HG03442 (cell line): ENCODE measurements at regions not wholly inside any gene's neighbourhood (a gene's known extent, or its start where the extent isn't known, plus 50 kb on each side); places are given as distances from the start of the nearest gene placed in this dataset.
"Not testable (repeated sequence)": the region's sequence is repeated elsewhere in the genome, so short reads cannot be mapped to it uniquely, and the experiment has no call there.

ENCODE experiments used
- ATAC-seq: cut with Tn5 transposase; IDR thresholded peaks from one replicate; pipeline ENCODE4 v1.9.1; 2021; ENCODE audit warnings: mild to moderate bottlenecking, moderate library complexity; ENCODE audit not compliant: unreplicated experiment

DNA sequence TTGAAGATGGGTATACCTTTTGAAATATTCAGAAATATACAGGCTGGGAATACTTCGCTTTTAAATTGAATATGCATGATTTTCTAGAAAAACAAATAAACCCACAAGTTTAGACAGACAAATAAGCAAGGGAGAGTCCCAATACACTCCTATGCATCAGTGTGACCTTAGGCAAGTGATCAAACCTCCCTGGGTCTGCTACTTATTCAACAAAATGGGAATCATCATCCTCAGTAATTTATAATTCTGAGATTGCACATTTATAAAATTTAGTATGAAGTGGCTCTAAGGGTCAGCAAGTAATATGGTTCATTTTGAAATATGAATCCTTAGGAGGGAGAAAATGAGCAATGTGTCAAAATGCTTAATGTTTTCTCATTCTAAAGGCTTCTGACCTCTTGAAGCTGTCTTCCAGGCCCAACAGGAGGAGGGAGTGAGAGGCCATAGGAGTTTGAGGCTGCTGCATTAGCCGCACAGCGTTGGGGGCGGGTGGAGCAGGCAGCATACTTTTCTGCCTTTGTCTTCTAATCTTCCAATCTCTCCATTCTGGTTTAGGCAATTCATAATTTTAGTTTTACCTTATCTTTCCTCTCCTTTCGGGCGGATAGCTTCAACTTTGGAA lies 155.1 kb downstream of the TRIB2 start:
- no peak for ATAC-seq

DNA sequence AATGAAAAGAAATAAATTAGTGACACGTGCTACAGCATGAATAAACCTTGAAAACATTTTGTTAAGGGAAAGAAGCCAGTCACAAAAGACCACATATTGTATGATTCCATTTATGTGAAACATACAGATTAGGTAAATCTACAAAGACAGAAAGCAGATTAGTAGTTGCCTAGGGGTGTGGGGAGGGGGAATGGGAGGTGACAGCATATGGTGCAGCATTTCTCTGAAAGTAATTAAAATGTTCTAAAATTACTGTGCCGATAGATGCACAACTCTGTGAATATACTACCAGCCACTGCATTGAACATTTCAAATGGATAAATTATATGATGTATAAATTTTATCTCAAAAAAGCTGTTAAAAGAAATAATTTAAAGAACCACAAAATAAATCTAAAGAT lies 161.0 kb downstream of the TRIB2 start:
- no peak for ATAC-seq

DNA sequence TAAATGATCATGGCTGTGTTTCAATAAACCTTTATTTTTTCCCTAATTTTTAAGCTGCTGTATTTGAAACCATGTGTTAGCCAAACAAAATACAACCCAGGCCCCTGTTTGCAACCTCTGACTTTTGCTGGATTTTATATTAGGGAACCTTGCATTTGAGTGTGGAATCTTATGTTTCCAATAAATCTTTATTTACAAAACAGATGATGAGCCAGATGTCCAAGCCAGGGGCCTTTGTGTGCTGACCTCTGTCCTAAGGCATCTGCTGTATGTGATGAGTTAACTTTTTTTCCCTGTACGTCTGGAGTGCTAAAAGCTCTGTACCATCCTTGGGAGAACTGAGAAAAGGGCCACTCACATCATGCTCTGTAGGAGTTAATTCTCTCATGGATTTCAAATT lies 162.9 kb downstream of the TRIB2 start:
- ATAC-seq = no peak

DNA sequence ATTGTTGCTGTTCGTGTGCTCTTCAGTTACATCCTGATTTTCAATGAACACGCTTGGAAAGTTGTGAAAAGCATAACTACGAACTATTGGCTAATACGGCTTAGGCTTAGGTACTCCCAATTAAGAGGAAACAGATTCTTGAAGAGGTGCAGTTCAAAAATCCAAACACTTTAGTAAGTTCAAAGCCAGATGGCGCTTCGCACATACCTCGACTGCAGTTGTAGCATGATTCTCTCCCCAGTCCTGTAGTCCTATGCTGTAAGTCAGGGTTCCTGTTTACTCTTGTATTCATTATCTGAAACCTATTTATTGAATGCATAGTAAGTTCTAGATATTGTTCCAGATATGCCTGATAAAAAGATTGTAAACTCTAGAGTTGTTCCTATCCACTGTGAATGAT lies 165.2 kb downstream of the TRIB2 start:
- no peak for ATAC-seq

DNA sequence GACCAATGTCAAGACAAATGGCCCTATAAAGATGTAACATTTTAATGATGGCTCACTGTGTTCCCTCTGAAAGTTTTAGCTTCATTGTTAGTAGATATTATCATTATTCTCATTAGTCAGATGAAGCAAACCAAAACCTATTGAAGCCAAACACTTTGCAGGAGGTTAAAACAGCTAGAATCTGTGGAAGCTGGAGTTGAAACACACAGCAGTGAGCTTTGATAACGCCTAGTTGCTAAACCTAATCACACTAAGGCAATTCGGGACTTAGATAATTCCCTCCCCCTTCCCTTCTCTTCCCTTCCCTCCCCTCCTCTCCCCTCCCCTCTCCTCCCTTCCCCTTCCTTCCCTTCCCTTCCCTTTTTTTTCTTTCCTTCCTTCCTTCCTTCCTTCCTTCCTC lies 165.7 kb downstream of the TRIB2 start:
- no peak for ATAC-seq

DNA sequence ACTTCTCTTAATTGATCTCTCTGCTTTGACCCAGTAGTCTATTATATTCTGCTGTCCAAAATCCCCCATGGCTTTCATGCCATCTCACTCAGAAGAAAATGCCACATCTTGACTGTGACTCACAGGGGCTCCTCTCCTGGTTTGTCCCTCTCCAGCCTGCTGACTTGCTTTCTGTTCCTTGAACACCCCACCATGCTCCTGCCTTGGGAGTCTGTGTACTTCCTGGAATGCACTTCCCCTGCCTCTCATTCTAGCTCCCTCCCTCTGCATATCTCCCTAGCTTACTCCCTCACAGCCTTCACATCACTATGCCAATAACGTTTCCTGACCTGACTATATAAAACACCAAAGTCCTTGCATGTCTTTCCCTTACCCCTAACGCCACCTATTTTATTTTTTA lies 167.2 kb downstream of the TRIB2 start:
- no peak for ATAC-seq

- ATAC-seq = no peak
Observed at GRCh38 chr2:12884713-12885282, 168.1 kb downstream of the TRIB2 start.

DNA sequence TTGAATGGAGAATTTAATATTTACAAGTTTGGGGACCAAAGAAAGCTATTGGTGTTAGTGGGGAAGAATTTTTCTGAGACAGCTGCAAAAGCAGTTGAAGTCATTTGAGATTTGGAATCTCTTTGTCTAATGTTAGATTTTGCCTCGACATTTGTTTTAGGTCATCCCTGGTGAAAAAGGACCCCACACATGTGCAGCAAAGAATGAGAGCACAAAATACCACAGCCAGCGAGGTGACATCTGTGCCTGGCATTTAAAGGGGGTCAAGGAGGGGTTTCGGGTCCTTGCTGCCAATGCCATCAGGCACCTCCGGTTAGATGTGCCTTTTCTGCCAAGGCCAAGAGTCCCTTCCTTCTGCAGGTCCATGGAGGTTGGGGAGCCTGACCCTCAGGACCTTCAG lies 173.3 kb downstream of the TRIB2 start:
- no peak for ATAC-seq

GRCh38 chr2:12890481-12890991 lies 173.8 kb downstream of the TRIB2 start:
- ATAC-seq = no peak

- ATAC-seq = no peak
Observed at GRCh38 chr2:12895017-12895416, 178.3 kb downstream of the TRIB2 start.

- no peak for ATAC-seq
Observed at GRCh38 chr2:12896318-12896982, 179.7 kb downstream of the TRIB2 start.

- no peak for ATAC-seq
Observed at GRCh38 chr2:12897181-12897580, 180.4 kb downstream of the TRIB2 start.

- ATAC-seq = no peak
Observed at GRCh38 chr2:12903272-12903671, 186.5 kb downstream of the TRIB2 start.

DNA sequence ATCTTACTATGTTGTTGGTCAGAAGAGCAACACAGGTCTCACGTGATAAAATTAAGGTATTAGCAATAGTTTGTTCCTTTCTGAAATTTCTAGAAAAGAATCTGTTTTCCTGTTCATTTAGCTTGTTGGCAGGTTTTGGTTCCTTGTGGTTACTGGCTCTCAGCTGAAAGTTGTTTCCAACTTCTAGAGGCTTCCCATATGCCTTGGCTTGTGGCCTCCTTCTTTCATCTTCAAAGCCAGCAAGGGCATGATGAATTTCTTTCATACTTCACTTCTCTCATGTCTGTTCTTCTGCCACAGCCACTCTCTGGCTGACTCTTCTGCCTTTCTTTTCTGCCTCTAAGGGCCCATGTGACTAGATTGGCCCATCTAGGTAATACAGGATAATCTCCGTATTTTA lies 193.7 kb downstream of the TRIB2 start:
- no peak for ATAC-seq

- ATAC-seq = no peak
Observed at GRCh38 chr2:12915787-12916186, 199.1 kb downstream of the TRIB2 start.

GRCh38 chr2:12918138-12918834 lies 201.6 kb downstream of the TRIB2 start:
- ATAC-seq = no peak

DNA sequence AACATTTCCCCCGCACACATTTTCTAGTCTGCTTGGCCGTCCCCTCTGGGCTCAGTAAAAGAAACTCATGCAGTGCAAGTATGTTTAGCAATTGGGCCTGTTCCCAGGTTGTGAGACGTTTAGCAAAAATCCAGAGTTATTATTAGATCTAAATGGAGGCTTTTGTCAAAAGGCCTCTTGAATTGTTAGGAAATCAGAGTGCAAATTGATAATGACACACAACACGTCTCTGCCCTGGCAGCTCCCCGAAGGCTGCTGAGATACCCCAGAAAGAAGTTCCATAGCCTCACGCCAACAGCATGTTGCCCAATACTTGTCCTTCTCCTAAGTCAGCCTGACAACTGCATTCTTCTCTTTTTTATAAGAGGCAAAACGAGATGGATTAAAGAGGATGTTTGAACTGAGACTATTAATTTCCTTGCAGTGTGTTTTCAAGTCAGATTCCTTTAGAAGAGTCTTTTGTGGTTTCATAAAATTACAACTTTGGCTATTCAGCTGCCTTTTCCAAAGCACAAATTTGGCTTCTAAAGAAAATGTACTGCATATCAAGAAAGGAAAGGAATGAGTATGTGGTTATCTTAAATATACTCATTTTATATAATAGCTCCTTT lies 202.2 kb downstream of the TRIB2 start:
- no peak for ATAC-seq

DNA sequence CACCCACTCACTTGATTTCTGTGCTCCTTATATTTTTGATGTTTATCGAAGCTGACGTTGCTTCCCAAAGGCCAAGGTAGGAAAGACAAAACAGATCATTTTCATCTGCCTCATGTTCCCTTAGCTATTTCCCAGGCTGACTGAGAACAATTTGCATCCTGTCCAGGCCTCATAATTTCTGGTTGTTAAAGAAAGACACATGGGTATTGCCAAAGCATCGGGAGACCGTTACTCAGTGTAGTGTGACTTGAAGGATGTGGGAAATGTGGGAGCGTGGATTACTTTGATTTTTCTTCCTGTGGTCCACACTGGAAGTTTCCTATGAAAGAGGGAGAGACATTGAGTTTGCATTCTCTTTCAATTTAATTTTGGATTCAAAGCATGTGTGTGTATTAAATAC lies 204.6 kb downstream of the TRIB2 start:
- no peak for ATAC-seq

DNA sequence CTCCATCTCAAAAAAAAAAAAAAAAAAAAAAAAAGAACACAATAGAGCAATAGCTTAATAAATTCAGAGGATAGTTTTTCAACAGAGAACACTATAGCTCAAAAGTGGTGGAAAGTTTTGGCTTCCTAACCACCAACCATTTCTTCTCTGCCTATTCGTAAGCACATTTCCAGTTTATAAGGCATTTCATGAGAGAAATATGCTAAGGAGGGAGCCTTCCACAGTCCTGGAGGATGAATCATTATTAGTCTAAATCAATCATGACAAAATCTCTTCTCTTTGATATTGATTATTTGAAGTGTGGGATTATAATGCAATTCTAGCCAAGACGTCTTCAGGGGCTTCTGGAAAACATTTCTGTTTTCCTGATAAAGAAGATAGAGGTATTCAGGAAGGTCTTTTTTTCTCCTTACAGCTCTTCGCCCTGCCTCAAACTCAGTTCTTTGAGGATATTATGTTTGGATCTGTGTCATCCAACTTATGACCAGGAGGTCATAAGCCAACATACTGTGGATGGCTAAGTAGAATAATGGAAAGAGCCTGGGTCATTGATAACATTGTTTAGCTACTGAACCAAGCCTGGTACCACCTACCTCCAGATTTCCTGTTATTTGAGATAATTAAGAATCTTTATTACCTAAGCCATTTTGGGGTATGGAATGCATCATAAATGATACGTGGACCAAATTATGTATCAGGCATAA lies 207.3 kb downstream of the TRIB2 start:
- no peak for ATAC-seq

GRCh38 chr2:12926641-12927040 lies 209.9 kb downstream of the TRIB2 start:
- not testable (repeated sequence) for ATAC-seq
